Activated naive CD8-positive, alpha-beta T cell treated with anti-CD3 and anti-CD28 coated beads, Interleukin-2, amount 50 U/mL, for 16 hours (primary cell): ENCODE measurements at regions not wholly inside any gene's neighbourhood (a gene's known extent, or its start where the extent isn't known, plus 50 kb on each side); places are given as distances from the start of the nearest gene placed in this dataset.
A peak's percentile ranks its signal among the peaks of the same experiment; 100 is the strongest.
"Not testable (repeated sequence)": the region's sequence is repeated elsewhere in the genome, so short reads cannot be mapped to it uniquely, and the experiment has no call there.

ENCODE experiments used
- DNase-seq: peaks from one replicate; pipeline ENCODE4 v3.0.0-alpha.2; 2020; ENCODE audit warnings: low read depth, low spot score

DNA sequence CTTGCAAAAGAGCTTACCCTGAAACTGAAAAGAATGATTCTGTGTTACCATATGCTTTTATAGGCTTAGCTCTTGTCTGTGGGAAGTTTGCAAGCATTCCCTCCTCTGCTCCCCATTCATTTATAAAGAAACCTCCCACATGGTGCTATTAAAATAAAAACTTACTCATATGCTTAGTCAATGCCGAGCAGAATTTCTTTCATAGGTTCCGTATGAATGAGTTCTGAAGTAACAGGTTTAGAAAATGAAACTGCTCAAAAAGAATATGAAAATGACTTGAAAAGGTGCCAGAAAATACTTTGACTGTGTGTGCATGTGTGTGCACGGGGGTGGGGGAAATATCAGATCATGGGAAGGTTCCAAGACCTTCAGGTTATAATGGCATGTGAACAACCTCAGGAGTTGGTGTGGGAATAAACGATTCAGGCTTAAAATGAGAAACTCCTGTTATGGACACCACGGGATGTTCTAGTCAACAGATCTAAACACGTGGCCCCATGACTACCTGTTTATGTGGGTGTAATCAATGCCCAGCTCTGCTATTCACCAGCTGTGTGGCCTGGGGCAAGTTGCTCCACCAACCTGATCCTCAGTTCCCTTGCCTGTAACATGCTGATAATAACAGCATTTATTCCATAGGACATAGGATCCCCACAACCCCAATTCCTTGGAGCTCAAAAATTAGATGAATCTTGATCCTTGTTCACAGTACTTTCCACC is 293.7 kb upstream of the PLGLB1 start:
- DNase-seq, result not testable (repeated sequence)

DNA sequence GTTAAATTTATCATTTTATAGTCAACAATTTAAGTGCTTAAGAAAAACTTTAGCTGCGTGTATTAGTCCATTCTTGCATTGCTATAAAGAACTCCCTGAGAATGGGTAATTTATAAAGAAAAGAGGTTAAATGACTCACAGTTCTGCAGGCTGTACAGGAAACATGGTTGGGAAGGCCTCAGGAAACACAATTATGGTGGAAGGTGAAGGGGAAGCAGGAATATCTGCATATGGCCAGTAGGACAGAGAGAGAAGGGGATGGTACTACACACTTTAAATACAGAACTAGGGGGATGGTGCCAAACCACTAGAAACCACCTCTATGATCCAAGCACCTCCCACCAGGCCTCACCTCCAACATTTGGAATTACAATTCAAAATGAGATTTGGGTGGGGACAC is 295.5 kb upstream of the PLGLB1 start:
- DNase-seq, result not testable (repeated sequence)

DNA sequence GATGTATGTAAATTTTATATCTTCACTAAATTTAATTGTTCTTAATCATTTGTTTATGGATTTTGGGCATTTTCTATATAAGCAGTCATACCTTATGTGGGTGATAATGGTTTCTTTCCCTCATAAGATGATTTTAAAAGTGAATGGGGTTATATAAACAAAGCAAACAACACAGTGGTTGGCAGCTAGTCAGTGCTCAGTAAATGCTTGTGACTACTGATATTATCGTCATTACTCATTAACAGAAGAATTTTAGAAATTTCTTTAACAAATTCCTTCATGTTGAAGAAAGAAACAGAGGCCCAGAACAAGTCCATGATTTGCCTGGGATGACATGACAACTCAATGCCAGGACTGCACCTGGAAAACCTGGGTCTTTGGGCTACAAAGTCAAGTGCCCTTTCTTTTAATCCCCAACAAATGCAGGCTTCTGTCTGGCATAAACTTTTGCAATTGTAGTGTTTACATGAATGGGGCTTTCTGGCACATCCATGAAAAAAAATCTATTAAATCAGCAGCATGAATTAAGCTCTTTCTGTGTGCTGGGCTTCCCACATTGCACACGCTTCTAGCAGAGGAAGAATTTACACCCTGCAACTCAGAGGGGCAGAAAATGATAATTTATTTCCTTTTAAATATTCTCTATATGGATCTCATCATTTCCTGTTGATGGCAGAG is 297.3 kb upstream of the PLGLB1 start:
- not testable (repeated sequence) for DNase-seq

DNA sequence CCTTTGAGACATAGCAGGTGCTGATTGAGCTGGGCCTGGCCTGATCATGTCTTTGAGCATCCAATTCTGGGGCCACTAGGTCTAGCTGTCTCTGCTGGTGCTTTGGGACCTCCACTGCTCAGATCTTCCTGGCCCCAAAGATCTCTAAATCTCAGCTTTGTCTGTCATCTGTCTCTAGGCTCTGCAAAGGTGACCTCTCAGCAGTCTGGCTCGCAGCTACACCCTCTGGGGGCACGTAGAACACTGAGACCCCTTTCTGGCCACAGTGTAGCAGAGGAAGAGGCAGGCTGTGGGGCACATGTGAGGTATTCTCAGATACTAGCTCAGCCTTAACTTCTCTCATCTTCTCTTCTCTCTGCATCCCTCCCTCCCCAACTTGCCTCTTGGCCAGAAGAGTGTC is 298.1 kb upstream of the PLGLB1 start:
- DNase-seq, result not testable (repeated sequence)

DNA sequence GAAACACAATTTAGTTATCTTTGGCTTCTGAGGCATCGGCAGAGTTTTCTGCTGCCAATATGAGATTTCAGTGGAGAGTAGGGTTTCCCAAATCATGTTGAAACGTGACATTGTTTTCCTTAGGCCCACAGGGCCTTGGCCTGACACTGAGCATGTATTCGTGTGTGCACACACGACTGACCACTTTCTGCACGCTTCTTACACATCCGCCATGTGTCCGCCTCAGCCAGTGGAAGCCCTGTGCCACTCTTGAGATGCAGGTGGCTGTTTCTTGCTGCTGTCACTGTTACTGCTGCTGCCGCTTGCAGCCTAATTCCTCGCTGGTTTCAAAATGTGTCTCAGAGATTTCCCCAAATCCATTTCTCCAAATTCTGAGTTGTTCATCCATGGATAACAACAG is 299.6 kb upstream of the PLGLB1 start:
- not testable (repeated sequence) for DNase-seq

DNA sequence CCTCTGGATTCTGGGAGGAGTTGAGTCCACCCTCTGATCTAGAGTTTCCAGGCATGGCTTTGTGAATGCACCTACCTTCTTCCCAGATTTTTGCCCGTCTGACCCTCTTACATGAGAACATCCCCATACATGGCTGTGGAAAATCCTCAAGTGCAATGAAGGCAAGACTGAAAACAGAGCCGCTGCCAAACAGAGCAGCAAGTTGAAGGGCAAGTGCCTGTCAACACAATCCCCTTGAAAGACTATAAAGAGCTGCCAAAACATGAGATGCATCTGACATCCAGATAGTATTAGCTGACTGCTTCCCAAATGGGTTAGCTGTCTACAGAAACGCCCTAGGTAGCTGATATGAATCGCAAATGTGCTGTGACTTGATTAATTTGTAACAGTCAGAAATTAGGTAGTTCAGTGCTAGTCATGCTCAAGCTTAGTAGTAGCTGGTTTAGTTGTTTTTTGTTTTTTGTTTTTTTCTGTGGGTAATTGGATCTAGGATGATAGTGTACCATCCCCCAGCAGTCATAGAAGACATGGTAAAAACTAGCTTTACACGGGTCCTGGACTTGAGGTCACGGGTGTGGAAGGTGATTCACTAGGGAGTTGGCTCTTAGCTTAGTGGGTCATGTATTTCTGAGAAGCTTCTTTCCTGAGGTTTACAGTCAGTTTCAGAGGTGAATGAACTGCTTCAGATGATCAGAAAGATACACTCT is 302.8 kb upstream of the PLGLB1 start:
- not testable (repeated sequence) for DNase-seq

DNA sequence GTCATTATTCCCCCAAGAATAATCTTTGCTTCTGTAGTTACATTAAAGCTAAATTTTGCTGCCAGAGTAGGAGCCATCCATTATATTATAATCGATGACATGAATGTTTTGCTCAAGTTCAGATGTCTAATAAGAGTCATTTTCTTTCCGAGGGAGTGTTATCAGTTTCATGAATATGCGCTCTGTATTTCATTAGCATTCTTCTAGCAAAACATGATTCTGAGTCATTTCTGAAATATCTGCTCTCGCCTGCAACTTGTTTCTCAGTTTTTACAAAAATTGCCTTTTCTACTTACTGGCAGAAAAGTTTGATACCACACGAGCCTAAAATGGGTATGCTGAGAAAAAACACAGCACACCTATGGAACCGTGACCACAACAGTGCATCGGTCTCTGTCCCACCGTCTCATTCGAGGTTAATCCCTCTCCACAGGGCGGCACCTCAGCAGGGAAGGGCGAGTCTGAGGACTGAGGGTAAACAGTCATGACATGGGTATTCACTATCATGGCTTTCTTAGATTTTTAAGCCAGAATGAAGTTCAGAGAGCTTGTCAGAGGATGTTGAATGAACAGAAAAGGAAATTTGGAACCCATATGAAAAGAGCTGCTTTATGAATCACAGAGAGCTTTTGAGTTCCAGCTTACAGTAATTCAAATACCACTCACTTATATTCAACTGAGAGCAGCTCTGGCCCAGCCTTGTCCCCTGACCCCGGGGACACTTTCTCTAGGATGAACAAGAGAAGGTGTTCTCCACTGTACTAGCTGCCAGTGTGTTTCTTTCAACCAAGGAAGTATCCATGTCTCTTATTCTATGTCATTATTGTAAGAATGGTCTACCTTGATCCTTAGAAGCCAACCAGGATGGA is 303.6 kb upstream of the PLGLB1 start:
- not testable (repeated sequence) for DNase-seq

DNA sequence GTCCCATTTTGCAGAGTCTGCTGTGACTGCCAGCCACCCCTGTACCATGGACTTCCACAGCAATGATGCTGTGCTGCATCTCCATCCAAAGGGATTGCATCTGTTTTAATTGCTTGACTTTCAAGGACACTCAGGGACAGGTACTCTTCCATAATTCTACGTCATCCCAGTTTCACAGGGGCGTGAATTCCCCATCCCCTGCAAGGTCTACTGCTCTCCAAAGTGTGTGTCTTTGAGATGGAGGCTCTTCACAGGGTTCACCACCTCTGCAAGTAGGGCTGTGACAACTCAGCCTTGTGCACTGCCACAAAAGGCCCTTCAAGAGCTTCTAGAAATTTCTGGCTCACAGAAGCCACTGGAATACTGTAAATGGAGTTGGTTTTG is 304.3 kb upstream of the PLGLB1 start:
- not testable (repeated sequence) for DNase-seq

DNA sequence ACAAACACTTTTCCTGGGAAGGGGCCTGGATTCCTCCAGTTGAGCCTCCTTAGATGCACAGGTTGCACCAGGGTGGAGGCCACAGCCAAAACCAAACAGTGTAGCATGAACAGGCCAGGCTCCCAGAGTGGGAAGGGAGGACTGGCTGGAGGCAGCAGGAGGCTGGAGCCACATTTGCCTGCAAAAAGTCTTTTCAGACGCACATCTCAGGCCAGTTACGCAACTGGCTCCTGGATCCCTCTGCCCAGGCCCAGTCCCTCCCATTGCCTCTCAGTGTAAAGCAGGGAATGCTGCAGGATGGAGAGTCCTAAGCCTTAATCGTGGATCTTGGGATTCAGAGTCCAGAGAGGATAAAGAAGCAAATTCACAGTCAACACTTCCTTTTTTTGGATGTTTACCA is 305.1 kb upstream of the PLGLB1 start:
- not testable (repeated sequence) for DNase-seq

DNA sequence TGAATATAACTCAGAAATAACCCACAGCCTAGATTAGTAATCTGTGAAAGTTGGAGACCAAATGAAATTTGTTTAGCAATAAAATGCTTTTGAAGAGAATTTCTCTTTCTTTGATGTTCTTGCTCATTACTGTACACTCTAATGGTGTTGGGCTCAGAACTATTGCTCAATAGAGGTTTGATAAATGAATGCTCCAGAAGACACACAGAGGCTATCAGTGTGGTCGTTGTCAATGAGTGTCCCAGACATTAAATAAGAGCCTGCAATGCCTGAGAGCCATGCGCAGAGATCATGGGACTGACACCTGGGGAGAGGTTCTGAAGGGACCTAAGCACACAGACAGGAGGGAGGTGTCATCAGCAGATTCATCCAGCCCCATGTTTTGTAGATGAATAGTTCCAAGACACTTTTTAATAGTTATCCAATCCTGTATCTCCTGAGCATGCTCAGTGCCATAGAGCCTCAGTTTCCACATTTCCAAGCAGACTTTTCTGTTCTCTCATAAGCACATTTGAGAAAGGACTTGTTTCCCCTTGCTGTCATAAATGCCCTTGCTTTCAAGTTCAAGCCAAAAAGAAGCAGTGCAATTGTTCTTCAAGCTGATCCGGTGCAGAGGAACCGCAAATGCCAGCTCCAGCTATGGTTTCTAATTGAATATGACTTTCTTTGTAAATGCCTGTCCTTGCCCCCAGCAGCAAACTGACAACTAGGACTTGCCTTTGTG is 306.2 kb upstream of the PLGLB1 start:
- DNase-seq, result not testable (repeated sequence)

DNA sequence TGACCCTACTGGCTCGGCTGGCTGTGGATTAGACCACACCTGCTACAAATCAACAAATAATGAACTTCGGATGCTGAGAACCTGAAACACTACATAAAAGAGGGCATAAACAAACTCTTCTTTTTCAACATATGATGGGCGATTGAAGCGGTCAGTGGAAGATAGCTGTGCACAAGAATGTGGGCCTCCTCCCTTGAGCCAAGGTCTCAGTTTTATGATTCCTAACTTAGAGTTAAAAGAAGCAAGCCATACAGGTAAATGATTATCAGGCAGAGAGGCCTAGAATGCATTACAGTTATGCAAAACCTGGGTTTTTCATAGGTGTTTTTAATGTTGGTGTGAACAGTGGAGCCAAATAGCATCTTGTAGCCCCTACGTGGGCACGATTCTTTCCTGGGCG is 307.9 kb upstream of the PLGLB1 start:
- not testable (repeated sequence) for DNase-seq

DNA sequence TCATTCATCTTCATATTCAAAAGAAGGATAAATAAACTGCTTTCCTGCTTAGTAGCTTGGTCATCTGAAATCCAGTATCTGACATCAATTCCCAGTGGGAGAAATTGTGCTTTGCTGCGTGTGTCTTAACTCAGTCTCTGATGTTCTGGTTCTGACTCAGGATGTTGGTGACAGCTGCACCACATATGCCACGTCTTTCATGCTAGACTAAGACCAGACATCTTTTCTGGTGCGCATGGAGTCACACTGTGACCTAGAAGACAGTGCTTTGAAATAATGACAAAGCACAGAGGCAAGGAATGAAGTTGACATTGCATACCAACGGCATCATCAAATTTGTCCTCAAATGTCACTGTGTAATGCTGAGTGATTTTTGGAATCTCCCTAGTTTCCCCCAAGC is 308.8 kb upstream of the PLGLB1 start:
- not testable (repeated sequence) for DNase-seq

DNA sequence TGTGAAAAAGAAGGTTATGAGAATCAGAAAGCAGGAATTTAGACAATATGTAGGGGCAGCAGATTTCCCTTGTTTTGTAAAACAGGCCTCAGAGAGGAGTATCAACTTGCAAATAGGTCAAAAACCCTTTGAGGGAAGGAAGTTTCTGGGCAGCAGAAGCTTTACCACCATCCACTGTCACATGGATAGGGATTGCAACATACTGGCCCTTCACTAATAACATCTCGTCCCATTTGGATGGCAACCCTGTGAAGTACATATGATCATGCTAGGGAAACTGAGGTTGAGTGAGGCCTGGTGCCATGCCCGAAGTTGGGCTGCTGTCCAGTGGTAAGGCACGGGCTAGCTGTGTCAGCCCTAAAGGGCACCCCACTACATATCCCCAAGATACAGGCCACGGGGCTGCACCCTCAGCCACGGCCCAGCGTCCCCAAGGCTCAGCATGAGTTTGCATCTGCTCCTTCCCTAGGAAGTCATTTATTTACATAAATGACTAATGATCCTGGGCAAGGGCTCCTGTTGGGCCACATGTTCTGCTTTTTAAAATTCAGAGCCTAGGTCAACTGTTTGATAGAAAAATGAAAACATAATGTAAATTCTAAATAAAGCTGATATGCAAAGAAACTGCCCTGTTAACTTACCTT is 310.4 kb upstream of the PLGLB1 start:
- not testable (repeated sequence) for DNase-seq

DNA sequence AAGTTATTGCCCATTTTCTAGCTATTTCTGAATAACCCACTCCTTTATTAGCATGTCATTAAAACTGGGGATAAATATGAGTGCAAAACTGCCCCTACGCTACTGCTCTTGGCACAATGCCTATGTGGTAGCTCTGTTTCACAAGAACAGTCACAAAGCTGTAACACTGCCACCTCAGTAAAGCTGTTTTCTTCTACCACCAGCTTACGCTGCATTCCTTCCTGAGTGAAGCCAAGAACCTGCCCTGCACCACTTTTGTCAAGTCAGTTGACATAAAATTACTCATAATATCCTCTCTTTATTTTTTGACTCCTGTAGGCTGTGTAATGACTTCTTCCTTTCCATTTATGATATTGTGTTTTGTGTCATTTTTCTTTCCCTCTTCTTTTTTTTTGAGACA is 313.2 kb upstream of the PLGLB1 start:
- DNase-seq, result not testable (repeated sequence)

DNA sequence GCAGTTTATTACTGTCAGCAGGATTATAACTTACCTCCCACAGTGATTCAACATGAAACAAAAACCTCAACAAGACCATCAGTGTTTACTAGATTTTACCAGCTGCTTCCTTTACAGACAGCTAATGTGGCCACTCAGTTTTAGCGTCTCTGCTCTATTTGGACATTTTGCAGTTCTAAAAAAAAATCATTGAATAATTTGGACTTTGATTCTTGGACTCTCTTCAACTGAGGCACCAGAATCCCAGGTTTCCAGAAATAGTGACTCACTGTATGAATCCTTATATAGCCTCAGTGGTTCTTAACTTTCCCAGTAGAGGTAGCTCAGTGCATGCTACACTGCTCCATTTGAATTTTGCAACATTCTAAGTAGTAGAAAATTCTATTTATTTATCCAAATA is 317.4 kb upstream of the PLGLB1 start:
- DNase-seq, result not testable (repeated sequence)

DNA sequence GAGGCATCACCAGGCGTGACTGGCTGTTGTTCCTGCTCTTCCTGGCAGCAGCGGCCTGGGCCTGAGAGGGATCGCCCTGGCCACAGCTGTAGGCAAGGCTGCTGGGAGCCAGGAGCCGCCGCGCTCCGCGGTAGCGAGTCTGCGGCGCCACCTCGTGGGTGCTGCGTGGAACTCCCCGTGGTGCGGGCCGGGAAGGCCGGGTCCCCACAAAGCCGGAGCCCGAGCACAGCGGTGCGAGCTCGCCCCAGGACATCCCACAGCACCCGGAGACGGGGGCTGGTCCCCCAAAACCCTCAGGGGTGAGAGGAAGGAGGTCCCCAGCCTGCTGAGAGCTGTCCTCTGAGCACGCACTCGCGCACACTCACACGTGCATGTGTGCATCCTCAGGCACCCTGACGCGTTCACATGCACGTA is 320.0 kb upstream of the PLGLB1 start:
- peak; percentile 12 for DNase-seq

DNA sequence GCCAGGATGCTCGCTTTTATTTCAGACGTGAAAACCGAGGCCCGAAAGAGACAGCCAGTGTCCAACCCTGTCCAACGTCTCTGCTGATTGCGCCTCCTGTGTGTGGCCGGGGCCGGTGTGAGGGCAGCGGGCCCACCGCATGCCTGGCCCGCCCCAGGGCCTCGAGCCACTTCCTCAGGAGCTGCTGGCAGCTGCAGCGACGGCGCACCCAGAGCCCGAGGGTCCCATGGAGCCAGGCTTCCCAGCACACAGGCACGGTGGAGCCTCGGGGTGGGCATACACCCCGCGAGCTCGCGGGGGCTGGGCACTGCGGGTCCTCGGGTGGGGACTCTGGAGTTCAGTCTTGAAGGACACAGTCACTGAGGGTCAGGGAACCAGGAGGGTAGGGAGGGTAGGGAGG is 320.5 kb upstream of the PLGLB1 start:
- DNase-seq, result not testable (repeated sequence)

DNA sequence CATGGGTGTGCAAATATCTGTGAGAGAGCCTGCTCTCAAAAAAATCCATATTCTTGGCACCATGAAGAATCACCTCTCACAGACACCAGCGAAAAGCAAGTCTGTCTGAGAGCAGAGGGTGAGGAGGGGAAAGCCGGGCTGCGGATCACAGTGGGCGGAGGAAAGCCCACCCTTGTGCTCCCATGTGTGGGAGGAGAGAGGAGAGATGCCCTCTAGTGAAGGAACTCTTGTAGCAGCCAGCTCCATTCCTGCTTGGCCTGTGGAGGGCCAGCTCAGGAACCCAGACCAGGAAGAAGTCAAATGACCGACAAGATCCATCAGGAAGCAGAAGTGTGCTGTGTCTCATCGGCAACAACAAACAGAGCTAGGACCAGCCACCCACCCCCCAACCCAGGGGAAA is 321.7 kb upstream of the PLGLB1 start:
- DNase-seq, result not testable (repeated sequence)

DNA sequence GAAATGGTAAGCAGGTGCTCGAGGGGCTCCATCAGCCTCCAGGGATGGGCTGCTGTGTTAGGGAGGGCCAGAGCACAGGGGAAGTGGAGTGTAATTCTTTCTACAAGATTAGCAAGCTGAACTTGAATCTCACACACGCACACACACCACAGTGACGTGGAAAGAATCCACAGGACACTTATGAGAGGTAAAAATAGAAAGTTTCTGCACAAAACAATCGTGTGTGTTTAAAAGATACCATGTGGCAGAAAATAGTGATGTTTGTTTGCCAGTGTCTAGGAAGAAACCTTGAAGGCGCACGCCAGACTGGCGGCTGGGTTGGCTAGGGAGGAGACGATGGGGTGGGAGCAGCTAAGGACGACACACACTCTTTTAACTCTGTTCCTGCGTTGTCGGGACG is 323.6 kb upstream of the PLGLB1 start:
- not testable (repeated sequence) for DNase-seq

DNA sequence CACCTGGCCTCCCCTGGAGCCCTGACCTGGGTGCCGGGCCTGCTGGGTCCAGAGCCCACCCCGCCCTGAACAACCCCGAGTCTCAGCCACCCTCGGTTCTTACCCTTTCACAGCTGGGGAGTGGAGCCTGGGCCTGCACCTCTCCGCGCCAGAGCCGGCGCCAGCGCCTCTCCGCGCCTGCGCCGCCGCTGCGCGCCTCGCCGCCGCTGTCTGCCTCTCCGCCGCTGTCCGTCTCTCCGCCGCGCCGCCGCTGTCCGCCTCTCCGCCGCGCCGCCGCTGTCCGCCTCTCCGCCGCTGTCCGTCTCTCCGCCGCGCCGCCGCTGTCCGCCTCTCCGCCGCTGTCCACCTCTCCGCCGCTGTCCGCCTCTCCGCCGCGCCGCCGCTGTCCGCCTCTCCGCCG is 326.9 kb upstream of the PLGLB1 start:
- not testable (repeated sequence) for DNase-seq
